ENCODE measurements at regions not wholly inside any gene's neighbourhood (a gene's known extent, or its start where the extent isn't known, plus 50 kb on each side); places are given as distances from the start of the nearest gene placed in this dataset.

- TF ChIP-seq CTCF (conservative IDR thresholded peaks at IDR 0.05 in 1 of 2, IDR thresholded peaks at IDR 0.05 in 1 of 2; ENCODE audit: extremely low read depth in 1 of 2, insufficient read depth in 1 of 2, low read depth in 1 of 2, low read length in 2 of 2) (no peak), EZH2 (IDR thresholded peaks at IDR 0.05; ENCODE audit: borderline replicate concordance, low read length) (no peak)
Measured at GRCh38 chrX:67787196-67787595, 243.4 kb downstream of the AR start.

All from mammary epithelial cell (primary cell).